GM21423 (cell line): ENCODE measurements at regions not wholly inside any gene's neighbourhood (a gene's known extent, or its start where the extent isn't known, plus 50 kb on each side); places are given as distances from the start of the nearest gene placed in this dataset.

Source experiments
- ATAC-seq: cut with Tn5 transposase; IDR thresholded peaks from one replicate; pipeline ENCODE4 v1.9.1; 2021; ENCODE audit warnings: mild to moderate bottlenecking, moderate library complexity; ENCODE audit not compliant: unreplicated experiment

GRCh38 chr5:105413406-105413990, 1850.9 kb upstream of the NUDT12 start:
- ATAC-seq: no peak

GRCh38 chr5:105409695-105410094, 1847.1 kb upstream of the NUDT12 start:
- no peak for ATAC-seq

GRCh38 chr5:105407200-105407599, 1844.6 kb upstream of the NUDT12 start:
- ATAC-seq: no peak

- no peak for ATAC-seq
Measured at GRCh38 chr5:105397749-105398148, 1835.2 kb upstream of the NUDT12 start.

GRCh38 chr5:105392710-105393149, 1830.1 kb upstream of the NUDT12 start:
- ATAC-seq: no peak

- no peak for ATAC-seq
Measured at GRCh38 chr5:105392122-105392709, 1829.6 kb upstream of the NUDT12 start.

- no peak for ATAC-seq
Measured at GRCh38 chr5:105380126-105380525, 1817.5 kb upstream of the NUDT12 start.

GRCh38 chr5:105371169-105371568, 1808.6 kb upstream of the NUDT12 start:
- no peak for ATAC-seq

GRCh38 chr5:105350486-105351140, 1788.0 kb upstream of the NUDT12 start:
- ATAC-seq: no peak

GRCh38 chr5:105331558-105331957, 1769.0 kb upstream of the NUDT12 start:
- ATAC-seq: no peak

GRCh38 chr5:105330185-105330584, 1767.6 kb upstream of the NUDT12 start:
- ATAC-seq: no peak

GRCh38 chr5:105304859-105305258, 1742.3 kb upstream of the NUDT12 start:
- ATAC-seq: no peak

- ATAC-seq: no peak
Measured at GRCh38 chr5:105288946-105289345, 1726.4 kb upstream of the NUDT12 start.

- no peak for ATAC-seq
Measured at GRCh38 chr5:105283134-105283533, 1720.5 kb upstream of the NUDT12 start.

GRCh38 chr5:105274079-105274478, 1711.5 kb upstream of the NUDT12 start:
- ATAC-seq: no peak

GRCh38 chr5:105263515-105263914, 1700.9 kb upstream of the NUDT12 start:
- no peak for ATAC-seq

- ATAC-seq: no peak
Measured at GRCh38 chr5:105259581-105260217, 1697.1 kb upstream of the NUDT12 start.

- ATAC-seq: no peak
Measured at GRCh38 chr5:105238561-105238960, 1676.0 kb upstream of the NUDT12 start.

GRCh38 chr5:105230516-105231157, 1668.0 kb upstream of the NUDT12 start:
- no peak for ATAC-seq

- no peak for ATAC-seq
Measured at GRCh38 chr5:105218018-105218417, 1655.4 kb upstream of the NUDT12 start.

- ATAC-seq: no peak
Measured at GRCh38 chr5:105213078-105213477, 1650.5 kb upstream of the NUDT12 start.
